ENCODE measurements at regions not wholly inside any gene's neighbourhood (a gene's known extent, or its start where the extent isn't known, plus 50 kb on each side); places are given as distances from the start of the nearest gene placed in this dataset.

- no peaks in the 10 kb centered on the region for H3K27me3 Mint-ChIP-seq
- H3K9me3 Mint-ChIP-seq, result peaks cover 7% of the 10 kb centered on the region
- no peaks in the 10 kb centered on the region for H3K36me3 Mint-ChIP-seq
- no peak for ATAC-seq (ENCODE audit: low read depth)
- H3K4me1 Mint-ChIP-seq, result no peaks in the 10 kb centered on the region
- no peak overlapping the region for H3K4me3 Mint-ChIP-seq
- no peak for DNase-seq (ENCODE audit: low spot score in 2 of 2)
- H3K27ac Mint-ChIP-seq, result no peak overlapping the region
Measured at GRCh38 chr13:65095161-65096082, 2134.7 kb downstream of the PCDH9 start.

GRCh38 chr13:65093357-65093756 is 2136.8 kb downstream of the PCDH9 start:
- ATAC-seq (ENCODE audit: low read depth) (no peak), DNase-seq (ENCODE audit: low spot score in 2 of 2) (no peak)
- H3K9me3 Mint-ChIP-seq, result peaks cover 7% of the 10 kb centered on the region
- no peaks in the 10 kb centered on the region for H3K27me3 Mint-ChIP-seq
- no peaks in the 10 kb centered on the region for H3K36me3 Mint-ChIP-seq
- H3K4me1 Mint-ChIP-seq, result no peaks in the 10 kb centered on the region
- H3K27ac Mint-ChIP-seq, result no peak overlapping the region
- no peak overlapping the region for H3K4me3 Mint-ChIP-seq

- Mint-ChIP-seq H3K9me3 (peaks cover 4% of the 10 kb centered on the region), H3K4me1 (no peaks in the 10 kb centered on the region), H3K27ac (no peak overlapping the region), H3K36me3 (no peaks in the 10 kb centered on the region), H3K4me3 (no peak overlapping the region), H3K27me3 (no peaks in the 10 kb centered on the region)
- no peak for DNase-seq (ENCODE audit: low spot score in 2 of 2)
- ATAC-seq (ENCODE audit: low read depth), result no peak
Measured at GRCh38 chr13:65091031-65091430, 2139.1 kb downstream of the PCDH9 start.

- Mint-ChIP-seq H3K27me3 (no peaks in the 10 kb centered on the region), H3K4me1 (no peaks in the 10 kb centered on the region), H3K4me3 (no peak overlapping the region), H3K9me3 (peaks cover 4% of the 10 kb centered on the region), H3K27ac (no peak overlapping the region), H3K36me3 (no peaks in the 10 kb centered on the region)
- DNase-seq (ENCODE audit: low spot score in 2 of 2), result no peak
- ATAC-seq (ENCODE audit: low read depth), result no peak
Measured at GRCh38 chr13:65090186-65090585, 2139.9 kb downstream of the PCDH9 start.

- H3K4me1 Mint-ChIP-seq, result no peaks in the 10 kb centered on the region
Measured at GRCh38 chr13:65088906-65089305, 2141.2 kb downstream of the PCDH9 start.

GRCh38 chr13:65085977-65086376 is 2144.2 kb downstream of the PCDH9 start:
- H3K27ac Mint-ChIP-seq, result no peak overlapping the region
- H3K36me3 Mint-ChIP-seq, result no peaks in the 10 kb centered on the region

More at GRCh38 chr13:65088906-65089305, 2141.2 kb downstream of the PCDH9 start:
- ATAC-seq (ENCODE audit: low read depth) (no peak), DNase-seq (ENCODE audit: low spot score in 2 of 2) (no peak)
- Mint-ChIP-seq H3K27ac (no peak overlapping the region), H3K4me3 (no peak overlapping the region), H3K27me3 (no peaks in the 10 kb centered on the region), H3K9me3 (peaks cover 4% of the 10 kb centered on the region), H3K36me3 (no peaks in the 10 kb centered on the region)

GRCh38 chr13:65074248-65074647 is 2155.9 kb downstream of the PCDH9 start:
- H3K27me3 Mint-ChIP-seq, result no peaks in the 10 kb centered on the region
- no peak overlapping the region for H3K4me3 Mint-ChIP-seq
- no peaks in the 10 kb centered on the region for H3K4me1 Mint-ChIP-seq
- ATAC-seq (ENCODE audit: low read depth) (no peak), DNase-seq (ENCODE audit: low spot score in 2 of 2) (no peak)
- peaks cover 8% of the 10 kb centered on the region for H3K9me3 Mint-ChIP-seq
- H3K27ac Mint-ChIP-seq, result no peak overlapping the region
- H3K36me3 Mint-ChIP-seq, result no peaks in the 10 kb centered on the region

More at GRCh38 chr13:65085977-65086376, 2144.2 kb downstream of the PCDH9 start:
- no peak for ATAC-seq (ENCODE audit: low read depth)
- Mint-ChIP-seq H3K27me3 (no peaks in the 10 kb centered on the region), H3K9me3 (peaks cover 12% of the 10 kb centered on the region), H3K4me3 (no peak overlapping the region), H3K4me1 (no peaks in the 10 kb centered on the region)
- DNase-seq (ENCODE audit: low spot score in 2 of 2), result no peak

GRCh38 chr13:65064967-65065366 is 2165.2 kb downstream of the PCDH9 start:
- Mint-ChIP-seq H3K27ac (no peak overlapping the region), H3K4me3 (no peak overlapping the region)

GRCh38 chr13:65063753-65064152 is 2166.4 kb downstream of the PCDH9 start:
- H3K27ac Mint-ChIP-seq, result no peak overlapping the region
- no peak for DNase-seq (ENCODE audit: low spot score in 2 of 2)
- H3K9me3 Mint-ChIP-seq, result peaks cover 2% of the 10 kb centered on the region
- H3K36me3 Mint-ChIP-seq, result no peaks in the 10 kb centered on the region
- H3K27me3 Mint-ChIP-seq, result no peaks in the 10 kb centered on the region
- H3K4me1 Mint-ChIP-seq, result no peaks in the 10 kb centered on the region
- ATAC-seq (ENCODE audit: low read depth), result no peak
- H3K4me3 Mint-ChIP-seq, result no peak overlapping the region

More at GRCh38 chr13:65064967-65065366, 2165.2 kb downstream of the PCDH9 start:
- no peak for ATAC-seq (ENCODE audit: low read depth)
- Mint-ChIP-seq H3K27me3 (no peaks in the 10 kb centered on the region), H3K4me1 (no peaks in the 10 kb centered on the region), H3K9me3 (peaks cover 2% of the 10 kb centered on the region), H3K36me3 (no peaks in the 10 kb centered on the region)
- no peak for DNase-seq (ENCODE audit: low spot score in 2 of 2)

- no peak for ATAC-seq (ENCODE audit: low read depth)
- H3K36me3 Mint-ChIP-seq, result no peaks in the 10 kb centered on the region
- H3K4me1 Mint-ChIP-seq, result no peaks in the 10 kb centered on the region
- H3K4me3 Mint-ChIP-seq, result no peak overlapping the region
- peaks cover 1% of the 10 kb centered on the region for H3K9me3 Mint-ChIP-seq
- no peaks in the 10 kb centered on the region for H3K27me3 Mint-ChIP-seq
- no peak overlapping the region for H3K27ac Mint-ChIP-seq
- no peak for DNase-seq (ENCODE audit: low spot score in 2 of 2)
Measured at GRCh38 chr13:65057986-65058385, 2172.2 kb downstream of the PCDH9 start.

GRCh38 chr13:65054277-65054676 is 2175.9 kb downstream of the PCDH9 start:
- no peak overlapping the region for H3K27ac Mint-ChIP-seq
- H3K4me1 Mint-ChIP-seq, result no peaks in the 10 kb centered on the region
- no peak overlapping the region for H3K4me3 Mint-ChIP-seq
- ATAC-seq (ENCODE audit: low read depth) (no peak), DNase-seq (ENCODE audit: low spot score in 2 of 2) (no peak)
- no peaks in the 10 kb centered on the region for H3K9me3 Mint-ChIP-seq
- no peaks in the 10 kb centered on the region for H3K27me3 Mint-ChIP-seq
- no peaks in the 10 kb centered on the region for H3K36me3 Mint-ChIP-seq

- H3K9me3 Mint-ChIP-seq, result peaks cover 2% of the 10 kb centered on the region
- ATAC-seq (ENCODE audit: low read depth), result no peak
Measured at GRCh38 chr13:65036999-65037398, 2193.1 kb downstream of the PCDH9 start.

GRCh38 chr13:65035302-65035701 is 2194.8 kb downstream of the PCDH9 start:
- Mint-ChIP-seq H3K27ac (no peak overlapping the region), H3K4me3 (no peak overlapping the region), H3K9me3 (peaks cover 2% of the 10 kb centered on the region), H3K36me3 (no peaks in the 10 kb centered on the region), H3K27me3 (no peaks in the 10 kb centered on the region), H3K4me1 (no peaks in the 10 kb centered on the region)
- DNase-seq (ENCODE audit: low spot score in 2 of 2), result no peak
- no peak for ATAC-seq (ENCODE audit: low read depth)

More at GRCh38 chr13:65036999-65037398, 2193.1 kb downstream of the PCDH9 start:
- DNase-seq (ENCODE audit: low spot score in 2 of 2), result no peak
- Mint-ChIP-seq H3K4me3 (no peak overlapping the region), H3K36me3 (no peaks in the 10 kb centered on the region), H3K27ac (no peak overlapping the region), H3K27me3 (no peaks in the 10 kb centered on the region), H3K4me1 (no peaks in the 10 kb centered on the region)

- Mint-ChIP-seq H3K27me3 (no peaks in the 10 kb centered on the region), H3K4me3 (no peak overlapping the region), H3K4me1 (no peaks in the 10 kb centered on the region), H3K36me3 (no peaks in the 10 kb centered on the region), H3K9me3 (peaks cover 2% of the 10 kb centered on the region), H3K27ac (no peak overlapping the region)
- ATAC-seq (ENCODE audit: low read depth) (no peak), DNase-seq (ENCODE audit: low spot score in 2 of 2) (no peak)
Measured at GRCh38 chr13:65034266-65034665, 2195.9 kb downstream of the PCDH9 start.

GRCh38 chr13:65032825-65033224 is 2197.3 kb downstream of the PCDH9 start:
- no peak overlapping the region for H3K4me3 Mint-ChIP-seq
- peaks cover 2% of the 10 kb centered on the region for H3K9me3 Mint-ChIP-seq
- ATAC-seq (ENCODE audit: low read depth) (no peak), DNase-seq (ENCODE audit: low spot score in 2 of 2) (no peak)
- no peaks in the 10 kb centered on the region for H3K36me3 Mint-ChIP-seq
- H3K27me3 Mint-ChIP-seq, result no peaks in the 10 kb centered on the region
- no peaks in the 10 kb centered on the region for H3K4me1 Mint-ChIP-seq
- no peak overlapping the region for H3K27ac Mint-ChIP-seq

Data from memory B cell (primary cell).